Transverse colon (tissue), 4 donors: ENCODE measurements at regions not wholly inside any gene's neighbourhood (a gene's known extent, or its start where the extent isn't known, plus 50 kb on each side); places are given as distances from the start of the nearest gene placed in this dataset.

ENCODE experiments used
- DNase-seq: peaks from one replicate; pipeline ENCODE4 v3.0.0-alpha.2; 2019
- H3K27ac ChIP-seq, 4 donors: fragments of 200-600 bp; sonication (generic); 2 replicates each; pipeline ENCODE4 v1.5.1; 2016 to 2018; ENCODE audit warnings: inconsistent platforms in 4 of 4
- H3K27me3 ChIP-seq: fragments of 200-600 bp; sonication (generic); 2 replicates; pipeline ENCODE4 v1.5.1; 2017; ENCODE audit warnings: inconsistent platforms
- H3K36me3 ChIP-seq, 4 donors: fragments of 200-600 bp; sonication (generic); 2 replicates each; pipeline ENCODE4 v1.5.1; 2017 to 2019; ENCODE audit warnings: inconsistent platforms in 4 of 4
- H3K4me1 ChIP-seq, 4 donors: fragments of 200-600 bp; sonication (generic); 2 replicates each; pipeline ENCODE4 v1.5.1; 2017 to 2020; ENCODE audit warnings: inconsistent platforms in 4 of 4
- H3K4me3 ChIP-seq, 4 donors: fragments of 200-600 bp; sonication (generic); 1 replicate in 1 of 4; 2 replicates in 3 of 4; pipeline versions ENCODE4 v1.5.1 to v1.6.1; 2017 to 2019; ENCODE audit warnings: inconsistent platforms in 4 of 4
- H3K9me3 ChIP-seq, 2 donors: fragments of 200-600 bp; sonication (generic); 2 replicates each; pipeline ENCODE4 v1.5.1; 2017 to 2019; ENCODE audit warnings: inconsistent platforms in 2 of 2
- CTCF ChIP-seq, 5 experiments: fragments of 200-600 bp in 3 of 5; fragments of 450-650 bp in 2 of 5; sonication (generic) in 3 of 5; IDR thresholded peaks; 1 replicate in 2 of 5; 2 replicates in 3 of 5; pipeline ENCODE4 v1.5.1; 2016 to 2017; ENCODE audit warnings: antibody characterized with exemption in 5 of 5, inconsistent platforms in 3 of 5, mild to moderate bottlenecking in 2 of 5, moderate library complexity in 1 of 5
- EP300 ChIP-seq: sonication (generic); formaldehyde crosslinking; IDR thresholded peaks from one replicate; pipeline ENCODE4 v1.6.1; 2017; ENCODE audit warnings: antibody characterized with exemption, low read depth
- POLR2A ChIP-seq: fragments of 450-650 bp; IDR thresholded peaks from one replicate; pipeline ENCODE4 v1.6.1; 2016; ENCODE audit warnings: antibody characterized with exemption, mild to moderate bottlenecking, moderate library complexity
- POLR2AphosphoS5 ChIP-seq, 3 donors: sonication (generic); formaldehyde crosslinking; IDR thresholded peaks; one replicate each; pipeline ENCODE4 v1.6.1; 2016; ENCODE audit warnings: antibody characterized with exemption in 3 of 3
- WGBS, 2 donors: methylation state at CpG; one replicate each; pipeline ENCODE4 v1.1.5; 2018; ENCODE audit warnings: low coverage in 1 of 2; 5-methylcytosine and 5-hydroxymethylcytosine counted together
- in situ Hi-C, 4 donors: fragments of 200-750 bp; cut with MboI; loops; one replicate each; pipeline versions ENCODE4 v1.15.0 to v1.15.1; 2017; ENCODE audit warnings: low sequenced_read_pairs in 3 of 4, low pct_ligation_motif_present in 1 of 4, low pct_unique_long_range_greater_than_20kb in 1 of 4
- intact Hi-C: fragments of 100-400 bp; cut with DNase I; formaldehyde crosslinking; loops from one replicate; pipeline ENCODE4 v1.15.1; 2023; ENCODE audit warnings: low total_unique reads

- no peak for DNase-seq
- TF ChIP-seq POLR2AphosphoS5 (IDR thresholded peaks at IDR 0.05) = no peak
- no peak for TF ChIP-seq EP300
- TF ChIP-seq POLR2A = no peak
- TF ChIP-seq CTCF (IDR thresholded peaks at IDR 0.05) = no peak
- intact Hi-C loops = loop anchor here (10.0 kb wide), 1 partner anchor 188 kb away; no protein-coding TSS in a partner anchor
- in situ Hi-C loops = no loop called here
- Histone ChIP-seq H3K4me3 (no peak overlapping the region), H3K4me1 (no peaks in the 10 kb centered on the region), H3K36me3 (no peaks in the 10 kb centered on the region), H3K9me3 (no peaks in the 10 kb centered on the region), H3K27me3 (no peaks in the 10 kb centered on the region), H3K27ac (no peak overlapping the region)
- WGBS, 2 donors = 95 to 100% methylated on average over 1 to 3 of the region's 3 CpGs
These were observed 520.4 kb upstream of the CELF2 start for GRCh38 chr10:10497245-10497644.

- H3K36me3 ChIP-seq = no peaks in the 10 kb centered on the region
- H3K4me3 ChIP-seq = no peak overlapping the region
- H3K27ac ChIP-seq = no peak overlapping the region
- 70 to 100% methylated on average over 1 to 3 of the region's 3 CpGs for WGBS, 2 donors
- intact Hi-C loops = loop anchor here (10.0 kb wide), 1 partner anchor 186 kb away; no protein-coding TSS in a partner anchor
- H3K9me3 ChIP-seq = no peaks in the 10 kb centered on the region
- no peak for TF ChIP-seq CTCF (IDR thresholded peaks at IDR 0.05)
- TF ChIP-seq POLR2AphosphoS5 (IDR thresholded peaks at IDR 0.05) = no peak
- no peak for TF ChIP-seq POLR2A
- TF ChIP-seq EP300 = no peak
- H3K4me1 ChIP-seq = no peaks in the 10 kb centered on the region
- in situ Hi-C loops = no loop called here
- DNase-seq = no peak
- H3K27me3 ChIP-seq = no peaks in the 10 kb centered on the region
These were observed 518.9 kb upstream of the CELF2 start for GRCh38 chr10:10498781-10499180.

- H3K4me1 ChIP-seq = no peaks in the 10 kb centered on the region
- no peaks in the 10 kb centered on the region for H3K36me3 ChIP-seq
- no peaks in the 10 kb centered on the region for H3K9me3 ChIP-seq
- no peak overlapping the region for H3K27ac ChIP-seq
- intact Hi-C loops (loop anchor here (10.0 kb wide), 1 partner anchor 185 kb away; no protein-coding TSS in a partner anchor), in situ Hi-C loops (no loop called here)
- no peak overlapping the region for H3K4me3 ChIP-seq
- no peak for DNase-seq
- no peak for TF ChIP-seq POLR2A
- no peak for TF ChIP-seq CTCF (IDR thresholded peaks at IDR 0.05)
- no peak for TF ChIP-seq POLR2AphosphoS5 (IDR thresholded peaks at IDR 0.05)
- TF ChIP-seq EP300 = no peak
- WGBS, 2 donors = 41 to 52% methylated on average over 2 of the region's 2 CpGs
- H3K27me3 ChIP-seq = no peaks in the 10 kb centered on the region
These were observed 517.8 kb upstream of the CELF2 start for GRCh38 chr10:10499839-10500238.

GRCh38 chr10:10500937-10501336 is 516.7 kb upstream of the CELF2 start:
- WGBS, 2 donors = 70 to 77% methylated on average over 2 of the region's 2 CpGs
- H3K27me3 ChIP-seq = no peaks in the 10 kb centered on the region
- H3K4me3 ChIP-seq = no peak overlapping the region
- in situ Hi-C loops = no loop called here
- H3K27ac ChIP-seq = no peak overlapping the region
- TF ChIP-seq EP300 (no peak), CTCF (IDR thresholded peaks at IDR 0.05) (no peak), POLR2AphosphoS5 (IDR thresholded peaks at IDR 0.05) (no peak), POLR2A (no peak)
- DNase-seq = no peak
- intact Hi-C loops = no loop called here
- no peaks in the 10 kb centered on the region for H3K9me3 ChIP-seq
- no peaks in the 10 kb centered on the region for H3K36me3 ChIP-seq
- no peaks in the 10 kb centered on the region for H3K4me1 ChIP-seq
